Activated effector memory CD4-positive, alpha-beta T cell treated with anti-CD3 and anti-CD28 coated beads, Interleukin-2, amount 50 U/mL, for 16 hours (primary cell): ENCODE measurements at regions not wholly inside any gene's neighbourhood (a gene's known extent, or its start where the extent isn't known, plus 50 kb on each side); places are given as distances from the start of the nearest gene placed in this dataset.

Source experiments
- DNase-seq: peaks from one replicate; pipeline ENCODE4 v3.0.0-alpha.2; 2020

DNA sequence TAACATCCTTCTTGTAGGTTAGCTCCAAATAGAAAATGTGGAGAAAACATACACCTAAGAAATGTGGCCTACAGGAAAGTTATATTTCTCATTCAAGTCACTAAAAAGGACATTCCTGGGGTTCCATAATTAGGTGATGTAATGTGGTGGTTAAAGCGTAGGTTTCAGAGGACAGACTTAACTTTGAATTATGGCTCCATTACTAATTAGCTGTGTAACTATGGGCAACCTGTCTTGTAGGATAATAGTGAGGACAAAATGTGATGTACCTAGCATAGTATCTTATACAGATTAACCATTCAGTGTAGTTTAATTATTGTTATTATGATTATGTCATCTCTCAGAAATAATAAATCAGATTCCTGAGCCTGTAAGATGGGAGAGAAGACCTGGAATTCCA is 602.5 kb downstream of the TSN start:
- DNase-seq = no peak

DNA sequence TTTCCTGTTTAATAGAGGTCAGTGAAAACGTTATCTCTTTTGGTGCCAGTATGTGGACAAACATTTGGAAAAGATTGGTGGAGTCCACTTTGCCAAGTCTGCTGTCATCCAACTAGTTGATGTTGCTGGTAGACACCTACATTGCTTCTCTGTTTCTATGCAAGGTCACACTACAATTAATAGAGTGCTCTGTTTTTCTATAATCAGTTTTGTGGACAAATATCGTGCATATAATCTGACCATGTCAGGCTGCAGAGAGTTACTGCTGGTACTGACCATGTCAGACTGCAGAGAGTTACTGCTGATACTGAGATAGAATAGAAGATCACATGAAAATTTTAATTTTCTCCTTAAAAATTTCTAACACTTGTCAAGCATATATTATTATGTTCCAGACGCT is 603.3 kb downstream of the TSN start:
- no peak for DNase-seq

DNA sequence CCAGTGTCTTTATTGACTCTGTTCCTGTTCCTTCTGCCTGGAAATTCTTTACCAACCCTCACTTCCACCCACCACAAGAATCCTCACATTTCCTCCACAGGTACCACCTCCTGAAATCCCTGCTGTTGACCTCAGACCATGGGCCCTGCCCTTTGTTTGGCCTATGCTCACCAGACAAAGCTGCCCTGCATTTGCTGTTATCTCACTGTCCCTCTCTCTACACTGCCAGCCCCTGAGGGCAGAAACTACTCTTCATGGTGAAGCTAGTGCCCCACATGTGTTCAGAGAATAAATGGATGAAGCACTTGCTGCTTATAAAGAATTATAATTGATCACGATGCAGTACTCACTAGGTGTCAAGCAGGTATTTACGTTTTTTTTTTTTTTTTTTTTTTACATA is 608.4 kb downstream of the TSN start:
- DNase-seq = no peak

DNA sequence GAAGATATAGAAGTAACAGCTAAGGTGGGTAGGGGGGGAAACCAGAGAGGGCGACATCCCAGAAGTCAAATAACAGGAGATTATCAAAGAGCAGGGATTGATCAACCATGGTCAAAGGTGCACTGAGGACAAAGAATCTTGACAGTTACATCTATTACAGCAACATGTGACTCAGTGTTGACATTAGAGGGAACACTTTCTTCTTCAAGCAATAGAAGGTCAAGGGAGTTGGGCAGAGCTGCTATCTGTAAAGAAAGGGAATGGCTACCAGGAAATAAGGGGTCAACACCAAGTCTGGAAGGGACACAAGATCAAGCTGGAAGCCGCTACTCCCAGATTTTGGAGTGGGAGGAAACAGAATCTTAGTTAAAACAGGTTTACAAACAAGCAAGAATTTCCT is 611.0 kb downstream of the TSN start:
- DNase-seq = no peak

DNA sequence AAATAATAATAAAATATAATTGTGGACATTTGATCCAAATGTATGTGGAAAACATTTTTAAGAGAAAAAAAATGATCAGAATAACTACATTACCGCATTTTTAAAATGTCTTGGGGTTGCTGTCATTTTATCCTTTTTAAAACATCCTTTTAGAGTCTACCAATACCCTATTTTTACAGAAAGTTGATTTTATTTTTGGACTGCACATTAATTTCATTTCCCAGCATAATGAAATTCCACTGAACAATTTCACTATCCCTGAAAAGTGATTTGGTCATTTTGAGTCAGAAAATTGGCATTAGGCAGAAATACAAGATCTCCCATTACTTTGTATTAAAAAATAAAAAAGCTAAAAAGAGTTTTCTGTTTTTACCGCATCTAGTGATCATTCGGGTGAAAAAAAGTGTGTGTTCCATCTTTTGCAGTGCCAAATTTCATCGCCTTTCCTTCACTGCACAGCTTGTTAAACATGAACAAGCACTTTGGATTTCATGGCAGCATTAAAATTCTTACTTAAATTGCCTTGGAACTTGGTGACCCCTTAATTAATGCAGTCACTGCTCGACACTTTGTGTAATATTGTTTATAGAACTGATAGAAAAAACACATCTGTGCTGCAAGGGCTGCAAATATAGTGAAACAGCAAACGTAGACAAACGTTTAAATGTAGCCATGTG is 611.7 kb downstream of the TSN start:
- DNase-seq = no peak

DNA sequence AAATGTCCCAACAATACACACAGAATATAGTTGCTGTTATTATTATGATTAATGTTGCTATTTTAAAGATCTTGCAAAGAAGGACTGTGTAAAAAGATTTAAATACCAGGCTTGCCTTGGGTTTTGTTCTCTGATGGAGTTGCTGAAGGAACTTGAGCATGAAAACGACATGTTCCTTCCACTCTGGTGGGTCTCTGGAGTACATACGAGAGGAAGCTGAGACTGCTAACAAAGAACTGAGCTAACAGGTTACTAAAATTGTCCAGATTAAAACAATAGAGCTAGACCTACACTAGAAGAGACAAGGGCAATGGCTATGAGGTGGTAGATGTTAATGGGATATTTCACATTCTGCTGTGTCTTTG is 612.2 kb downstream of the TSN start:
- DNase-seq = no peak

DNA sequence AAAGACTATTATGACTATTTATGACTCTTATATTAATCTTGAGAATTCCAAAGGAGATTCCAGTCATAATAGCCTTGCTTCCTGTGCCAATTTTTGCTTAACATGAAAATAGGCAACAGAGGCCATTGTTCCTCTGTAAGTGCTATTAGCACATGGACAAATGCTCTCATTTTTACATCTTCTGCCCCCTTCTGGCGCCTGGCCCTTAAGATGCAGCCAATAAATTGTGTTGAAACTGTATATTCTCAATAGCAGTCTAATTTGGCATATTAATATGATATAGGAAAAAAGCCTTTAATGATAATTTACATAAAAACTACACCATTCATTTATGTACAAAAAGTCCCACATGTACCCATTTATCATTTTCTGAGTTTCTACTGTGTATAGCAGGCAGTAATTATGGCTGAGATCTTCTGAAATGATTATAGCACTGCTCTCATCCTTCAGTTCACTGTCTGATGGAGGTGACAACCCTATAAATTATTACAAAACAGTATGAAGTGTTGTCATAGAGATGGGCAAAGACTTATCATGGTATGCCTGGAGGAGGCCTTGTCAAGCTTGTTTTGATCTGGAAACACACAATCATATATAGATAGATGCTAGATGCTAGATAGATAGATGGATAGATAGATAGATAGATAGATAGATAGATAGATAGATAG is 613.3 kb downstream of the TSN start:
- no peak for DNase-seq

DNA sequence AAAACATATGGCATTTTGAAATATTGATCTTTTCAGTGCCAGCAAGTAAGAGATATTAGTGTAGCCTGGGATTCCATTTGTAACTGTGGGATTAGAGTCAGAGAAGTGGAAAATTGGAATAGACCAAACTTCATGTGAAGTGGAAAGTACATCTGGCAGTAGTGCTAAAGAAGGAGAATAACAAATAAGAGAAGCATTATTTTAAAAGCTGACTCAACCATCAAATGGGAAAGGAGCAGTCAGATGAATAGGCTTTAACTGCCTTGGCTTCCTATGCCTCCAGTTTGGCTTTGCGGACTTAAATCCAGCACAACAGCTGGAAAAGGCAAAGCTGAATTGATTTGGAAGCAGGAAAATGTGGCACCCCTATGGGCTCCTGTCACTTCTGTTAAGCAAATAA is 623.1 kb downstream of the TSN start:
- DNase-seq = no peak

DNA sequence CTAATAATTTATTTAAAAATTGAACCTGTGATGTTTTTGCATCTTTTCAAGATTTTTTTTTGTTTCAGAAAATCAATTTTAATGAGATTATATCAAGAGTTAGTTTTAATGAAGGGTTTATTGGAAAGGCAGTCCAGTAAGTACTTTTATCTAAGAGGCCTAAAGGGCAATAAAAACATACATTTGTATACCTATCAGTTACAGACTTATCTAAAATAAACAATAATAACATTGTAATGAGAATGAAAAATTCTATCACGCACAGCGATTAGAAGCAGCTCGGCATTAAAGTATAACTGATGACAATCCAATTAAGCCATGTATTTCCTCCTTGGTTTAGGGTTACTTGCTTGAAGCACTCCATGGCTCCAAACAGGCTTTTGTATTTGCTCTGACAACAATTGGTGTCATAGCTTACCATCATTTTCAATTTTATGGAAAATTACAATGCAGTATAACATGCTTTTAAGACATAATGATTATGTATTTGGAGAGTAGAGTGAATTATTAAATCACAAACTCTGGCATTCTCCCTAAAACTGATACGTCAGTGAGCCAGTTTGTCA is 629.4 kb downstream of the TSN start:
- no peak for DNase-seq

DNA sequence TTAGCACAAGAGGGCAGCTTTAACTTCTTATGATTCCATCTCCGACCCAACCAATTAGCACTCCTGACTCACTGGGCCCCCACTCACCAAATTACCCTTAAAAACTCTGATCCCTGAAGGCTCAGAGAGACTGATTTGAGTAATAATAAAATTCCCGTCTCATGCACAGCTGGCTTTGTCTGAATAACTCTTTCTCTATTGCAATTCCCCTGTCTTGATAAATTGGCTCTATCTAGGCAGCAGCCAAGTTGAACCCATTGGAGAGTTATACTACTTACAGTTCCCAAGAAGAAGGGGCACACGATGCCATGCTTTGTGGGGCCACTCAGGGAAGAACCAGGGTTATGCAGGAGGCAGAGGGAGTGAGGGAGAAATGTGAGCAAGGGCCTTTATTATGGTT is 632.8 kb downstream of the TSN start:
- DNase-seq = no peak

DNA sequence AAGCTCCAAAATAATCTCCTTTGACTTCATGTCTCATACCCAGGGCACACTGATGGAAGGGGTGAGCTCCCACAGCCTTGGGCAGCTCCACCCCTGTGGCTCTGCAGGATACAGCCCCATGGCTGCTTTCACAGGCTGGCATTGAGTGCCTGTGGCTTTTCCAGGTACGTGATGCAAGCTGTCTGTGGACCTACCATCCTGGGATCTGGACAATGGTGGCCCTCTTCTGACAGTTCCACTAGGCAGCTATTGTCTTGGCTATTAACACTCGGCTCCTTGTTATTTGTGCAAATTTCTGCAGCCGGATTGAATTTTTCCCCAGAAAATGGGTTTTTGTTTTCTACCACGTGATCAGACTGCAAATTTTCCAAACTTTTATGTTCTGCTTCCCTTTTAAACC is 634.2 kb downstream of the TSN start:
- no peak for DNase-seq

DNA sequence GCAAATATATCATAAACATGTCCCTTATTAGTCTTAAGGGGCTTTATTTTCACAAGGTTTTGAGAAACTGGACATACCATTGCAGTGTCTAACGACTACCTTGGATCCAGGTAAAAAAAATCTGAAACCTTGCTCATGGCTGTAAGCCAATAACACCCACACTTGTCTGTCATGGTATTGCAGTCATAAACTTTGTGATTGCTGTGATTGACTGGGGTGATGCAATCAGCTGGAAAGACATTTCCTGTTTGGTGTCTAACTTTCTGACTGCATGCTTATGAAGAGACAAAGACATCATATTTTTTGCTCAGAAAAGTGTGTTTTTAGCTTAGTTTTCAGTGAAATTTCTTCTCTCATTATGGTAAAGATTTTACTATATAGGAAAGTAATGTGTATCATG is 635.0 kb downstream of the TSN start:
- no peak for DNase-seq

DNA sequence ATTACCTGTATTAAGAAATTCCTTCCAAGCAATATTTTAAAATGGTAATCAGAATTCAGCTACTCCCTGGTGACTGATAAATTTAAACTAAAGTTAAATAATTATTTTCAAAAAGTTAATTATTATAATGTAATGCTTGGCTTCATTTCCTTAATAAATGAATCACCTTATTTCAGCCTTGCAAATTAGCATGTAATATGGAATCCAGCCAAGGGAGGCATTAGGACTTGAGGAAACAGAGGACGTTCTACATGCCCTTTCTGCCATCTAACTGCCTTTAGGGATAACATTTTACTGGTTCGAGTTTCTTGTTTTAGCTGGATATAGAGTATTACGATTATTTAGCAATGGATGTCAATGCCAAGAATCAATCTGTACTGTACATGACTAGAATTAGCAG is 636.3 kb downstream of the TSN start:
- no peak for DNase-seq

DNA sequence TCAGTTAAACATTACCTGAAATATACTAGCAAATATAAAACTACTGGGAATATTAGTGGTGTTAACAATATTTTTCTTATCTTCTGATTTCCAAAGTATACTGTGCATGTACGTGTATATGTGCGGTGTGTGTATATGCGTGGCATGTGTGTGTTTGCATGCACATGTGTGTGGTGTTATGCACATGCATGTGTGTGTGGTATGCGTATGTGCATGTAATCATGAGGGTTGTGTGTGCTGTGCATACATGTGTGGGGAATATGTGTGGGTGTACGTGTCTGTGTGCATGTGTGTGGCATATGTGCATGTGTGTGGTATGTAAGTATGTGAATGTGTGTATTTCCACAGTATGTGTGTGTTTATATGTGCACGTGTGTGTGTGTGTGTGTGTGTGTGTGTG is 640.2 kb downstream of the TSN start:
- DNase-seq = no peak

DNA sequence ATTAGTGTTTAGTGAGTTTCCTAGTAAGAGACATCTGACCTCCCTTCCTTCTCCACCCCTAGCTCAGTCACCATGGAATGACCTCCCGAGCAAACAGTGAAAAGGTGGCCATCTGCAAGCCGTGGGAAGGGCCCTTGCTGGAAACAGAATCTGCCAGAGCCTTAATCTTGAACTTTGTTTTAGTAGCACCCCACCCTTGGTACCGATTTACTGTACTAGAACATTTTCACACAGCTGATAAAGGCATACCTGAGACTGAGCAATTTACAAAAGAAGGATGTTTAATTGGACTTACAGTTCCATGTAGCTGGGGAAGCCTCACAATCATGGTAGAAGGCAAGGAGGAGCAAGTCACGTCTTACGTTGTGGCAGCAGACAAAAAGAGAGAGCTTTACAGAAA is 655.8 kb downstream of the TSN start:
- DNase-seq = no peak

DNA sequence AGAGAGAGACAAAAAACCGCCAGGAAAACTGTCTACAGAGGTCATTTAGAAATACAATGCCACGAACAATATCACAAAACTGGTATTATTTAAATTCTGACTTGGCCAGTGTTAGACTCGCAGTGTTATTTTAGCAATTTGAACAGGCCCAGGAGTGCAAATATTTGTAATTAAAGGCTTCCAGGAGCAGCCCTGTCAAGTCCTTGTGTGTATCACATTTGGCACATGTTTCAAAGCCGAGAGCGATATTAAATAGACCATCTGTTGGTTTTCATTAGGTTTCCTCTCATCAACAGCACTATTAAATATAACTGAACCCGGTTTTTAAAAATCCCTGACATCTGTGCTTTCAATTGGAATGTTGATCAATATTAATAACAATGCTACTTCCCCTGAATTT is 656.9 kb downstream of the TSN start:
- DNase-seq = no peak

DNA sequence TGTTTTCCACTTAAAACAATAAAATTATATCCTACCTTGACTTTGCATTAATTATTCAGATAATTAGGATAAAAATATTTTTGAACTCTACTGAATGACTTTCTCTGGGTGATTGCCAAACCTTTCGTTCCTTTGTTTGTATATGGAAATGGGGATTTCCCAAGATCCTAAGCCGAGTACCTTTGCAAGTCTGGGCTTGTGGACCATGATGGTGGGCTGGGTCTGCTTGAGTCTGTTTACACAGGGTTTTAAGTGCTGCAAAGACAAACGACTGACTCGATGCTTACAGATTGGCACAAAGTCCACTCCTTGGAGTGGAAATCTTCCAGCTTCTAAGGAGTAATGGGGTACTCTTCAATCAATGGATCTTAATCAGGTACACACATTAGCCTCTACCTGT is 659.5 kb downstream of the TSN start:
- DNase-seq = no peak

DNA sequence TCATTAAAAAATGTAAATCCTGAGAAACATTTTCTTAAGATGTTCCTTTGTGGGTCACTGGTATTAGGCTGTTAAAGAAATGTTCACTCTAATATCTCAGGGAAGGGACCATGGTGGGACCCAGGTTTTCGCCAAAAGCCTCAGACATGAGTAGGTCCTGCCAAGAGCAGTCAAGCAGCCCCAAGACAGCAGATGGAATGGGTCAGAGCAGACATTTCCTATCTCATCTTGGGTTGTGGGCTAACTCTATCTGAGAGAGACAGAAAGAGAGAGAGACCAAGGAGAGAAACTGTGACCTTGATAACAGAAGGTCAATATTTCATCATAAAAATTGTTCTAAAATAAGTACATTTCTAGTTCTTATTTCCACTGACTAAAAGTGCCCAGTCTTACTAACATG is 661.7 kb downstream of the TSN start:
- DNase-seq = no peak

DNA sequence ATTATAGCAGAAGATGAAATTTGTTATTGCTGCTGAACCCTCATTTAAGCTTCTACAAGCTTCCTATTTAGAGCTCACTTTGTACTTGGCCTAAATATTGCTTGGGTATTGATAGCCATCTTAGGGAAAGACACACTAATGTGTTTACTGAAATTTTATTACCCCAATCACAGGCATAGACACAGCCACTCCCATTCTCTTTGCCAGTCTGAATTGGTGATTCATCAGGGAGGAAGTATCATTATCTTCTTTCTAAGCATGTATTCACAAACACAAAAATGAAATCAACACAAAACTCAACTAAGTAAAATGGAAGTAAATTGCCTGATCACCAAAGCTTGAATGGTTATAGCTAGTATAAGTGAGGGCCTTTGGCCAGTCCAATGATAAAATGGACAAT is 666.3 kb downstream of the TSN start:
- DNase-seq = no peak

DNA sequence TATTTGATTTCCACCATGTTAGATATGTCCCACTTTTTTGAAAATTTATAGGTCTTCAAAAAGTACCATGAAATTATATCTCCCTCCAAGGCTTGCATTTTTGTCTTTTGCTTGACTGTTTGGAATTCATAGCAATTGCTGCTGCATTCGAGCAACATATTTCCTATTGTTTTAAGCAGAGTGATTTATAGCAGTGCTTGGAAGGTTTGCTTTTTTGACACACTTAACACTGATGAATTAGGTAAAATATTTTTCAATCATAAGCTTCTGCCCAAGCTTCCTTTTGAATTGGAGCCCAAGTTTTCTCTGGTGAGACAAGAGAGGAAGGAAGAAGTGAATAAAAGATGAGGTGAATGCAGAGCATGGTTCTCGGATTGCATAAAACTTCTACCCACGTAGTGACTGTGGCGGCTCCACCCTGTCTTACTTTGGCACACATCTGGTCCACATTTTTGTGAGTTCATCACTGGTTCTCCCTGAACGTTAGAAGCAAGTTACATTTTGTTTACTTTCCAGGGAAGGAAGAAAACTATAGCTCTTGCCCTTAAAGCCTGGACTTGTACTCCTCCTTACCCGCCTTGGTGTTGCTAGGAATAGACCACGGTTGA is 667.0 kb downstream of the TSN start:
- no peak for DNase-seq

DNA sequence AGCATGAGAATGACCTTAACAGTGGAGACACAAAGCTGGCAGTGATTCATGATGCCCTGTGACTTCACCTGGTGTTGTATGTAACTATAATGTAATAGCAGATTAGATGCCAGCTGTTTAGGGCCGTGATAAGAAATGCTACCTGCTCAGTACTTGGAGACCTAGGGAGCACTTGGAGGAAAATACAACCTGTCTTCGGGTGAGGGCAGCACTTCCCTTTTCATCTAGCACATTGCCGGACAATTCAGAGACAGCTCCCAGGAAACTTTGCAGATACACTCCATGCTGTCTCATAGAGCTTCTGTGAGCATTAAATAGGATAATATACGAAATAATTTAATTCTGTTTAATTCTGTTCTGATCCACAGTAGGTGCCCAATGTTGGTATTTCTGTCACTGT is 668.5 kb downstream of the TSN start:
- no peak for DNase-seq

DNA sequence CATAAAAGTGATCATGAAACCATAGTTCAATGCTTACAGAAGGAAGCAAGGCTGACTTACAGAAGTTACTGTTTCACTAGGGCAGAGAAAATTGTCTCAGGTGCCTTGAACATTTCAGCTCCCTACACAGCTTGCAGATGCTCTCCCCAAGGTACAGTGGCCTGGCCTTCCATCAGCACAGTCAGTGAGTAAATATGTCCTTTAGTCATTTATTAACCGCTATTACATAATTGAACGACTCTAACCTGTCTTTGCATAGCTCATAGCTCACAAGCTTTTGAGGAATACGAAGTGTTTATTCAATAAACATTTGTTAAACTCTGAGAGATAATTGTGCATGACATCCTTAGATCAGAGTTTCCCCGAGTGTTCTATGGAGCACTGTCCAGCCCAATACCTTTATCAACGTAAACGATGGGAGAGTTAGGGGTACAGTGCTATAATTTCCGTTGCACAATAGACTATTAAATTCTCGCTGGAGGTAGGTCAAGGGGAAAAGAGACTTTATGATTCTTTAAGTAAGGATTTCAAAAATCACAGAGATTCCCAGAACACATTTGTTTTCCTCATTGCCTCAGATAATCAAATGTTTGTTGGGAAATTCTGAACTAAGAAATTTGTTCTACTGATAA is 677.8 kb downstream of the TSN start:
- no peak for DNase-seq

DNA sequence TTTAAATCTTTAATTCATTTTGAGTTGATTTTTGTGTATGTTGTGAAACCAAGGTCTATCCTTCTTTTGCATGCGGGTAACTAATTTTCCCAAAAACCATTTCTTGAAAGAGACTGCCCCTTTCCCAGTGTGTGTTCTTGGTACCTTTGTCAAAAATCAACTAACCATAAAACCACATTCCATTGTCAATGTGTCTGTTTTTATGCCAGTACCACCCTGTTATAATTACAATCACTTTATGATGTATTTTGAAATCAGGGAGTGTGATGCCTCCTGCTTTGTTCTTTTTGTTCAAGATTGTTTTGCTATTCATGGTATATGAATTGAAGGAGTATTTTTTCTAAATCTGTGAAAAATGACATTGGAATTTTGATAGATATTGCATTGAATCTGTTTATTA is 689.6 kb downstream of the TSN start:
- no peak for DNase-seq

DNA sequence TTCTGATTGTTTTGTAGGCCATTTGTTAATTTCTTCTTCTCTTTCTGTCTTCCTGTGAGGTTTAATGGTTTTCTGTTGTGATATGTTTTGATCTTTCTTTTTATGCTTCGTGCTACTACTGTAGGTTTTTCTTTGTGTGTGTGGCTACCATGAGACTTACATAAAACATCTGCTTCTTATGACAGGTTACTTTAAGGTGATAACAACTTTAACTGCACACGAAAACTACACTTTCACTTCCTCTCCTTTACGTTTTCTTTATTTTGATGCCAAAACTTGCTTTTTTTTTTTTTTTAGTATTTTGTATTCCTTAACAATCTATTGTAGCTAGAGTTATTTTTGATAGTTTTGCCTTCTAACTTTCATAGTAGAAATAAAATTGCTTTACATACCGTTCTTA is 691.3 kb downstream of the TSN start:
- DNase-seq = no peak
